Small intestine (tissue), 7 donors: ENCODE measurements at regions not wholly inside any gene's neighbourhood (a gene's known extent, or its start where the extent isn't known, plus 50 kb on each side); places are given as distances from the start of the nearest gene placed in this dataset.
"Not testable (repeated sequence)": the region's sequence is repeated elsewhere in the genome, so short reads cannot be mapped to it uniquely, and the experiment has no call there.

Experiments used
- DNase-seq, 2 donors: peaks; one replicate each; pipeline versions ENCODE4 v3.0.0 to v3.0.0-alpha.2; 2013
- FAIRE-seq: peaks from 2 replicates; lab custom pipeline; 2012; peaks lifted over from hg19 to GRCh38; lab: Jason Lieb, UNC
- H3K27ac ChIP-seq, 3 donors: one replicate each; pipeline ENCODE4 v1.5.1; 2013; ENCODE audit warnings: low read length in 2 of 3, mild to moderate bottlenecking in 2 of 3, control low read depth in 1 of 3, inconsistent platforms in 1 of 3, low read depth in 1 of 3, moderate library complexity in 1 of 3
- H3K27me3 ChIP-seq, 3 donors: one replicate each; pipeline ENCODE4 v1.6.1; 2013; ENCODE audit warnings: low read length in 3 of 3, inconsistent platforms in 1 of 3; ENCODE audit not compliant: control insufficient read depth in 3 of 3, insufficient read depth in 3 of 3
- H3K36me3 ChIP-seq, 3 donors: one replicate each; pipeline ENCODE4 v1.6.1; 2013; ENCODE audit warnings: low read length in 3 of 3, inconsistent platforms in 1 of 3, low read depth in 1 of 3, mild to moderate bottlenecking in 1 of 3, moderate library complexity in 1 of 3; ENCODE audit not compliant: control insufficient read depth in 3 of 3, insufficient read depth in 2 of 3
- H3K4me1 ChIP-seq, 3 donors: one replicate each; pipeline ENCODE4 v1.6.1; 2013; ENCODE audit warnings: low read length in 2 of 3, inconsistent platforms in 1 of 3, low read depth in 1 of 3, mild to moderate bottlenecking in 1 of 3, moderate library complexity in 1 of 3; ENCODE audit not compliant: control insufficient read depth in 3 of 3, insufficient read depth in 2 of 3
- H3K4me3 ChIP-seq, 3 donors: one replicate each; pipeline ENCODE4 v1.5.1; 2013; ENCODE audit warnings: low read length in 3 of 3, control low read depth in 1 of 3, inconsistent platforms in 1 of 3, low read depth in 1 of 3, mild to moderate bottlenecking in 1 of 3, moderate library complexity in 1 of 3
- H3K9me3 ChIP-seq, 2 donors: one replicate each; pipeline ENCODE4 v1.6.1; 2013; ENCODE audit warnings: low read depth in 1 of 2, low read length in 1 of 2; ENCODE audit not compliant: control insufficient read depth in 2 of 2, insufficient read depth in 1 of 2
- WGBS, 3 donors: extraction: QIAGEN DNeasy Blood & Tissue Kit; methylation state at CpG; one replicate each; pipeline ENCODE4 v1.1.7; 2013; 5-methylcytosine and 5-hydroxymethylcytosine counted together
- donor health status: healthy with polysubstance abuse.
- donor health status: control.
- donor health status: control.
- donor health status: Bipolar disorder and iron deficiency.
- donor health status: healthy.

DNA sequence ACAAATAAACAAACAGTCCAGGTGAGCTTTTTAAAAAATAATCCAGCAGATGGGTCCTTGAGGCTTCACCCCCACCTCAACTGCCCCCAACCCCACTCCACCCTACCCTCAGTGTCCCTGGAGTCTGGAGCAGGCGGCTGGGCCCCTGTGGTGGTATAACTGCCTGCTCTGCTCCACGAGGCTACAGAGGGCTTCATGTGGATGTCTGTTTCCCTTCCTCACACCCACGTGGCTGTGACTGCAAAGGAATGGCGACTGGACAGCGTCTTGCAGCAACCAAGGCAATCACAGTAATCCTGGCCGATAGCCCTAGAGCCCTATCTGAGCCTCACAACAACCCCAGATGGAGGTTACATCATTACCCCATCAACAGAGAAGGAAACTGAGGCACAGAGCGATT, 76.5 kb downstream of the SLC2A10 start:
- WGBS, 3 donors, result 64 to 70% (median 69%) methylated on average over 7 of the region's 7 CpGs
- H3K36me3 ChIP-seq, result no peaks in the 10 kb centered on the region
- H3K27me3 ChIP-seq, result no peaks in the 10 kb centered on the region
- DNase-seq, result no peak
- FAIRE-seq, result no peak
- H3K4me3 ChIP-seq, result no peak overlapping the region
- H3K27ac ChIP-seq, result no peak overlapping the region
- H3K9me3 ChIP-seq, result no peaks in the 10 kb centered on the region
- no peaks in the 10 kb centered on the region for H3K4me1 ChIP-seq

GRCh38 chr20:46786566-46786965, 77.1 kb downstream of the SLC2A10 start:
- no peaks in the 10 kb centered on the region for H3K27me3 ChIP-seq
- H3K4me1 ChIP-seq, result no peaks in the 10 kb centered on the region
- H3K27ac ChIP-seq, result no peak overlapping the region
- no peaks in the 10 kb centered on the region for H3K9me3 ChIP-seq
- H3K4me3 ChIP-seq, result no peak overlapping the region
- WGBS, 3 donors, result 67 to 81% (median 68%) methylated on average over 6 of the region's 6 CpGs
- FAIRE-seq, result no peak
- no peaks in the 10 kb centered on the region for H3K36me3 ChIP-seq
- DNase-seq, result no peak

GRCh38 chr20:46787991-46788762, 78.7 kb downstream of the SLC2A10 start:
- FAIRE-seq (no peak), DNase-seq (no peak)
- Histone ChIP-seq H3K4me3 (no peak overlapping the region), H3K36me3 (no peaks in the 10 kb centered on the region), H3K9me3 (no peaks in the 10 kb centered on the region), H3K27ac (no peak overlapping the region), H3K4me1 (no peaks in the 10 kb centered on the region), H3K27me3 (no peaks in the 10 kb centered on the region)
- WGBS, 3 donors, result 59 to 79% (median 68%) methylated on average over 21 of the region's 21 CpGs

- not testable (repeated sequence) for FAIRE-seq, H3K4me1 ChIP-seq, H3K4me3 ChIP-seq, H3K9me3 ChIP-seq, H3K36me3 ChIP-seq, H3K27me3 ChIP-seq, DNase-seq, H3K27ac ChIP-seq
- 61 to 80% (median 70%) methylated on average over 5 of the region's 5 CpGs for WGBS, 3 donors
Observed at GRCh38 chr20:46788763-46789091, 79.3 kb downstream of the SLC2A10 start.

DNA sequence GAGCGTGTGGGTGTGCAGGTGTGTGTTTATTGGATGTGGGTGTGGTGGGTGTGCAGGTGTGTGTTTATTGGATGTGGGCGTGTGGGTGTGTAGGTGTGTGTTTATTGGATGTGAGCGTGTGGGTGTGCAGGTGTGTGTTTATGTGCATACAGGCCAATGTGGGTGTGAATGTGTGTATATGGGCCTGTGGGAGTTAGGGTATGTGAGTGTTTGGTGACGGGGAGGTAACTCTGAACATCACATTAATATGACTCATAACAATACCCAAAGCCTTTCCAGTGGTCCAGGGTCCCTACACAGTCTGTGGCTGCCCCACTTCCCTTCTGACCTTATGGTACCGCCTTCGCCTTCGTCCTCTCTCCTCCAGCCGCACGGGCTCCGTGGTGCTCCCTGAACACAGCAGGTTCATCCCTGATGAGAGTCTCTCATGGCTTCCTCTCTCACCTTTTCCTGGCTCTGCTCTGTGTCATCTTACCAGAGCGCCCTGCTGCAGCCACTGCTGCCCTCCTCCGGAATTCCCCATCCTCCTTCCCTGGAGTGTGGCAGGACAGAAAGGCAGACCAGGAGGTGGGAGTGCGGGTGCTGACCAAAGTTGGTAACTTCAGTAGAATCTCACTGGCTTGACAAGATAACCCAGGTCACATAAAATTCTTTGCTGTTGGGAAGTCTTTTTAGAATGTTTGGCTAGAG, 80.0 kb downstream of the SLC2A10 start:
- H3K36me3 ChIP-seq, result no peaks in the 10 kb centered on the region
- H3K4me1 ChIP-seq, result no peaks in the 10 kb centered on the region
- peaks cover 0 to 3% (median 0%) of the 10 kb centered on the region in 3 donors for H3K27me3 ChIP-seq
- H3K27ac ChIP-seq, result no peak overlapping the region
- no peak overlapping the region for H3K4me3 ChIP-seq
- FAIRE-seq, result no peak
- DNase-seq, result no peak
- H3K9me3 ChIP-seq, result no peaks in the 10 kb centered on the region
- 72 to 76% (median 73%) methylated on average over 12 to 13 of the region's 13 CpGs for WGBS, 3 donors

- WGBS, 3 donors, result 49 to 72% (median 59%) methylated on average over 10 of the region's 10 CpGs
- Histone ChIP-seq H3K27me3 (peaks cover 0 to 3% (median 2%) of the 10 kb centered on the region in 3 donors), H3K4me3 (no peak overlapping the region), H3K36me3 (no peaks in the 10 kb centered on the region), H3K27ac (no peak overlapping the region), H3K9me3 (no peaks in the 10 kb centered on the region), H3K4me1 (no peaks in the 10 kb centered on the region)
- FAIRE-seq (no peak), DNase-seq (no peak)
Observed at GRCh38 chr20:46791722-46792416, 82.4 kb downstream of the SLC2A10 start.

DNA sequence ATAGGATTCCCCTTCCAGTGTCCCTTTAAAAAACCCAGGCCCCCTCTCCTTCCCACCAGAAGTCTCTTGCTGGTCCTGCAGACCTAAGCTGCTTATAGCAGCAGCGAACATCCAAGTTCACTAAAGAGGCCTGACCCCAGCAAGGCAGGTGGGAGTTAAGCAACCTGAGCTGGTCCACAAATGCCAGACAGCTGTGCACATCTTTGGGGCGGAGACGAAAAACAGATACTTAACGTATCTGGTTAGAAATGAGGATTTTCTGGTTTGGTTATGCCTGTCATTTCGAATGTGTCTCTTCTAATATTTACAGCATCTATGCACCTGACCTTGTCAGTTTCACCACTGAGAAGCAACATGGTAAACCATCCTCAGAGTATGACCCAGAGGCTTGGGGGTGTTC, 87.8 kb downstream of the SLC2A10 start:
- no peaks in the 10 kb centered on the region for H3K4me1 ChIP-seq
- no peak overlapping the region for H3K4me3 ChIP-seq
- peaks cover 0 to 6% (median 3%) of the 10 kb centered on the region in 3 donors for H3K27me3 ChIP-seq
- WGBS, 3 donors, result 78 to 85% (median 82%) methylated on average over 5 of the region's 5 CpGs
- DNase-seq (no peak), FAIRE-seq (no peak)
- H3K9me3 ChIP-seq, result no peaks in the 10 kb centered on the region
- no peak overlapping the region for H3K27ac ChIP-seq
- H3K36me3 ChIP-seq, result no peaks in the 10 kb centered on the region

DNA sequence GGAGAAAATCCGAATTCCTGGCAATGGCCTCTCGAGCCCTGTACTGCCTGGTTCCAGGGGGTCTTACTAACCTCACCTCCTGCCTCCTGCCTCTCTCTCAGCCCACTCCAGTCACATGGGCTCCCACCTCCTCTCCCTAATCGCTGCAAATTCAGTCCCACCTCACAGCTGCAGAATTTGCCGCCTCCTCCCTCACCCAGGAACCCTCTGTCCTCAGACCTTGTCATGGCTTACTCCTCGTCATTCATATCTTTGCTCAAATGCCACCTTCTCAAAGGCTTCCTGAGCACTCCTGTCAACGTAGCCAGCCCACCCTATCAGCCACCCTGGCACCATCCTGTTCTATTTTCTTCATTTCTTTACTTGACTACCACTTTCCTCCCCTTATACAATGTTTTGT, 89.0 kb downstream of the SLC2A10 start:
- H3K9me3 ChIP-seq, result no peaks in the 10 kb centered on the region
- H3K27ac ChIP-seq, result no peak overlapping the region
- FAIRE-seq (no peak), DNase-seq (no peak)
- 49 to 63% (median 60%) methylated on average over 6 of the region's 6 CpGs for WGBS, 3 donors
- H3K4me3 ChIP-seq, result no peak overlapping the region
- H3K27me3 ChIP-seq, result peaks cover 0 to 6% (median 3%) of the 10 kb centered on the region in 3 donors
- H3K36me3 ChIP-seq, result no peaks in the 10 kb centered on the region
- no peaks in the 10 kb centered on the region for H3K4me1 ChIP-seq
